BE2C (cell line): ENCODE measurements at regions not wholly inside any gene's neighbourhood (a gene's known extent, or its start where the extent isn't known, plus 50 kb on each side); places are given as distances from the start of the nearest gene placed in this dataset.

Source experiments
- DNase-seq: peaks from one replicate; pipeline ENCODE4 v3.0.0-alpha.2; 2020
- H3K27me3 ChIP-seq: fragments of 250-450 bp; sonication (Bioruptor Pico); 2 replicates; pipeline ENCODE4 v1.5.1; 2020; ENCODE audit warnings: mild to moderate bottlenecking
- H3K36me3 ChIP-seq: fragments of 250-450 bp; sonication (Bioruptor Pico); 2 replicates; pipeline ENCODE4 v1.5.1; 2020; ENCODE audit warnings: mild to moderate bottlenecking
- H3K4me1 ChIP-seq: fragments of 250-450 bp; sonication (Bioruptor Pico); 2 replicates; pipeline ENCODE4 v1.5.1; 2020
- H3K4me3 ChIP-seq: 2 replicates; pipeline ENCODE4 v1.5.1; 2011; ENCODE audit warnings: low read depth, low read length
- H3K9me3 ChIP-seq: fragments of 250-450 bp; sonication (Bioruptor Pico); 2 replicates; pipeline ENCODE4 v1.5.1; 2020
- CTCF ChIP-seq: IDR thresholded peaks from 2 replicates; pipeline ENCODE4 v1.5.1; 2012; ENCODE audit warnings: mild to moderate bottlenecking, low read depth, low read length

GRCh38 chr1:222413436-222413835 is 134.5 kb downstream of the HHIPL2 start:
- Histone ChIP-seq H3K36me3 (no peaks in the 10 kb centered on the region), H3K27me3 (no peaks in the 10 kb centered on the region; the same call in 1 of the 2 replicates), H3K4me1 (no peaks in the 10 kb centered on the region), H3K9me3 (no peaks in the 10 kb centered on the region), H3K4me3 (no peak overlapping the region)
- TF ChIP-seq CTCF = no peak
- DNase-seq = no peak

GRCh38 chr1:222404710-222405109 is 143.2 kb downstream of the HHIPL2 start:
- TF ChIP-seq CTCF = no peak
- H3K9me3 ChIP-seq = no peaks in the 10 kb centered on the region
- no peak overlapping the region for H3K4me3 ChIP-seq
- H3K36me3 ChIP-seq = no peaks in the 10 kb centered on the region
- no peaks in the 10 kb centered on the region for H3K4me1 ChIP-seq
- no peaks in the 10 kb centered on the region; the same call in 1 of the 2 replicates for H3K27me3 ChIP-seq
- no peak for DNase-seq

GRCh38 chr1:222399197-222399596 is 148.7 kb downstream of the HHIPL2 start:
- Histone ChIP-seq H3K4me1 (no peaks in the 10 kb centered on the region), H3K36me3 (no peaks in the 10 kb centered on the region), H3K4me3 (no peak overlapping the region), H3K9me3 (no peaks in the 10 kb centered on the region), H3K27me3 (no peaks in the 10 kb centered on the region)
- DNase-seq = no peak
- no peak for TF ChIP-seq CTCF

- Histone ChIP-seq H3K9me3 (no peaks in the 10 kb centered on the region), H3K4me3 (no peak overlapping the region), H3K36me3 (no peaks in the 10 kb centered on the region), H3K4me1 (no peaks in the 10 kb centered on the region), H3K27me3 (no peaks in the 10 kb centered on the region)
- DNase-seq = no peak
- no peak for TF ChIP-seq CTCF
These were observed 153.7 kb downstream of the HHIPL2 start for GRCh38 chr1:222394224-222394623.

- Histone ChIP-seq H3K27me3 (no peaks in the 10 kb centered on the region), H3K4me3 (no peak overlapping the region), H3K4me1 (no peaks in the 10 kb centered on the region), H3K9me3 (no peaks in the 10 kb centered on the region), H3K36me3 (no peaks in the 10 kb centered on the region)
- TF ChIP-seq CTCF = no peak
- DNase-seq = no peak
These were observed 155.3 kb downstream of the HHIPL2 start for GRCh38 chr1:222392556-222392955.

- Histone ChIP-seq H3K36me3 (no peaks in the 10 kb centered on the region), H3K9me3 (no peaks in the 10 kb centered on the region), H3K4me3 (no peak overlapping the region), H3K4me1 (no peaks in the 10 kb centered on the region), H3K27me3 (no peaks in the 10 kb centered on the region)
- no peak for TF ChIP-seq CTCF
- DNase-seq = no peak
These were observed 157.7 kb downstream of the HHIPL2 start for GRCh38 chr1:222390181-222390580.
